Ishikawa (cell line): ENCODE measurements at regions not wholly inside any gene's neighbourhood (a gene's known extent, or its start where the extent isn't known, plus 50 kb on each side); places are given as distances from the start of the nearest gene placed in this dataset.

Experiments used
- CEBPB ChIP-seq: IDR thresholded peaks from 2 replicates; pipeline ENCODE4 v1.6.1; 2012
- TAF1 ChIP-seq: IDR thresholded peaks from 2 replicates; pipeline ENCODE4 v1.6.1; 2012; ENCODE audit warnings: low read depth, mild to moderate bottlenecking

DNA sequence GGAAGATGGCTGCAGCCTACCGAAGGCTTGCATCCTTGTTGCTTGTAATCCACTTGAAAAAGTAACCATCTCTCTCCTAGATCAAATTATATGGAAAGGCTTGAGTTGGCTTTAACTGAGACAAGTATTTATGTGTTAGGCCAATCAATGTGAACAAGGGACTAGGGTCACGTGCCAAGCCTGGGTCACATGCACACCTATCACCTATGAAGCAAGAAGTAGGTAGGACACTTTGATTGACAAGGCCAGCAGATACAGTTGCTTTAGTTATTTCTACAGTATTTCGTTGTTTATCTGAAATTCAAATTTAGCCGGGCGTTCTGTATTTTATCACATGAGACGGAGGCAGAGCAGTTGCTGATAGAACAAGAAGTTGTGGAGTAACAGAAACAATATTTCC is 212.3 kb upstream of the OTX2 start:
- TF ChIP-seq TAF1 (no peak), CEBPB (no peak)
